Adrenal gland (tissue), 5 donors: ENCODE measurements at regions not wholly inside any gene's neighbourhood (a gene's known extent, or its start where the extent isn't known, plus 50 kb on each side); places are given as distances from the start of the nearest gene placed in this dataset.

Experiments
- POLR2A ChIP-seq, 2 donors: fragments of 450-650 bp; IDR thresholded peaks; one replicate each; pipeline ENCODE4 v1.6.1; 2017; ENCODE audit warnings: antibody characterized with exemption in 2 of 2, mild to moderate bottlenecking in 2 of 2, moderate library complexity in 1 of 2
- TF ChIP-seq, protein P1 (sequence below), 6 experiments: fragments of 450-650 bp in 4 of 6; fragments of 200-600 bp in 2 of 6; sonication (generic) in 1 of 6; IDR thresholded peaks; 1 replicate in 5 of 6; 2 replicates in 1 of 6; pipeline versions ENCODE4 v1.5.1 to v1.8.0; 2016 to 2021; ENCODE audit warnings: antibody characterized with exemption in 6 of 6, mild to moderate bottlenecking in 2 of 6, moderate library complexity in 1 of 6
- donor health status: DM: no; HTN: no; CAD: no.

DNA sequence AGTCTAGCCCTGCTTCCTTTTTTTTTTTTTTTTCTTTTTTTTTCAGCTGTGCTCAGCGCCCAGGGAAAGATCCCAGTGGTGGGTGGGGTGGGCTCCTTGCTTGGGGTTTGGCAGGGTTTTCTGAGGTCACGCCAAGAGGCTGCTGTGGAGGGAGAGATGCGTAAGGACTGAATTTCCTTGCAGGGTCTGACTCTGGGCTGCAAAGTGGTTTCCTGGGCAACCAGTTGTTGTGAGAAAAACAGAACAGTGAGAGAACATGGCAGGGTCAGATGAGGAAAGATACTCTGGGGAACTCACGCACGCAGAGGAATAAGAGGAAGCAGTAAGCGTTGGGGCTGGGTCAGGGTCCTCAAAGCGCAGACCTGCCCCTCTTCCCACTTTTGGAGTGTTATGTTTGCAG is 119.5 kb downstream of the IRF8 start:
- TF ChIP-seq, protein P1, sequence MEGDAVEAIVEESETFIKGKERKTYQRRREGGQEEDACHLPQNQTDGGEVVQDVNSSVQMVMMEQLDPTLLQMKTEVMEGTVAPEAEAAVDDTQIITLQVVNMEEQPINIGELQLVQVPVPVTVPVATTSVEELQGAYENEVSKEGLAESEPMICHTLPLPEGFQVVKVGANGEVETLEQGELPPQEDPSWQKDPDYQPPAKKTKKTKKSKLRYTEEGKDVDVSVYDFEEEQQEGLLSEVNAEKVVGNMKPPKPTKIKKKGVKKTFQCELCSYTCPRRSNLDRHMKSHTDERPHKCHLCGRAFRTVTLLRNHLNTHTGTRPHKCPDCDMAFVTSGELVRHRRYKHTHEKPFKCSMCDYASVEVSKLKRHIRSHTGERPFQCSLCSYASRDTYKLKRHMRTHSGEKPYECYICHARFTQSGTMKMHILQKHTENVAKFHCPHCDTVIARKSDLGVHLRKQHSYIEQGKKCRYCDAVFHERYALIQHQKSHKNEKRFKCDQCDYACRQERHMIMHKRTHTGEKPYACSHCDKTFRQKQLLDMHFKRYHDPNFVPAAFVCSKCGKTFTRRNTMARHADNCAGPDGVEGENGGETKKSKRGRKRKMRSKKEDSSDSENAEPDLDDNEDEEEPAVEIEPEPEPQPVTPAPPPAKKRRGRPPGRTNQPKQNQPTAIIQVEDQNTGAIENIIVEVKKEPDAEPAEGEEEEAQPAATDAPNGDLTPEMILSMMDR (IDR thresholded peaks at IDR 0.05), result no peak
- no peak for TF ChIP-seq POLR2A (IDR thresholded peaks at IDR 0.05)
